Left ventricle myocardium inferior (tissue), 1 donor: ENCODE measurements at regions not wholly inside any gene's neighbourhood (a gene's known extent, or its start where the extent isn't known, plus 50 kb on each side); places are given as distances from the start of the nearest gene placed in this dataset.
"Not testable (repeated sequence)": the region's sequence is repeated elsewhere in the genome, so short reads cannot be mapped to it uniquely, and the experiment has no call there.

Experiments
- DNase-seq: peaks from one replicate; pipeline ENCODE4 v3.0.0-alpha.2; 2020
- H3K27ac ChIP-seq: fragments of 200-600 bp; replicated peaks from 2 replicates; pipeline ENCODE4 v1.8.0; 2021
- H3K27me3 ChIP-seq: fragments of 200-600 bp; 2 replicates; pipeline ENCODE4 v1.8.0; 2021; ENCODE audit warnings: low read depth
- H3K36me3 ChIP-seq: fragments of 200-600 bp; 2 replicates; pipeline ENCODE4 v1.8.0; 2021
- H3K4me1 ChIP-seq: fragments of 200-600 bp; 2 replicates; pipeline ENCODE4 v1.8.0; 2021
- H3K4me3 ChIP-seq: fragments of 200-600 bp; 2 replicates; pipeline ENCODE4 v1.8.0; 2021; ENCODE audit warnings: mild to moderate bottlenecking, moderate library complexity
- H3K9me3 ChIP-seq: fragments of 200-600 bp; replicated peaks from 2 replicates; pipeline ENCODE4 v1.8.0; 2021
- intact Hi-C: fragments of 100-400 bp; cut with micrococcal nuclease; formaldehyde crosslinking; loops from one replicate; pipeline ENCODE4 v1.11.0; 2022
- TF ChIP-seq, protein P1 (sequence below): fragments of 200-600 bp; IDR thresholded peaks from 2 replicates; pipeline ENCODE4 v1.8.0; 2021; ENCODE audit warnings: antibody characterized with exemption, mild to moderate bottlenecking, borderline replicate concordance
- donor health status: DM: no; HTN: yes; CAD: no; lungs with severe emphysema.

GRCh38 chr5:92543201-92543600 lies 1037.8 kb downstream of the NR2F1-AS1 start:
- H3K27me3 ChIP-seq = no peaks in the 10 kb centered on the region
- no peaks in the 10 kb centered on the region for H3K9me3 ChIP-seq
- H3K4me1 ChIP-seq = no peaks in the 10 kb centered on the region
- intact Hi-C loops = no loop called here
- TF ChIP-seq, protein P1, sequence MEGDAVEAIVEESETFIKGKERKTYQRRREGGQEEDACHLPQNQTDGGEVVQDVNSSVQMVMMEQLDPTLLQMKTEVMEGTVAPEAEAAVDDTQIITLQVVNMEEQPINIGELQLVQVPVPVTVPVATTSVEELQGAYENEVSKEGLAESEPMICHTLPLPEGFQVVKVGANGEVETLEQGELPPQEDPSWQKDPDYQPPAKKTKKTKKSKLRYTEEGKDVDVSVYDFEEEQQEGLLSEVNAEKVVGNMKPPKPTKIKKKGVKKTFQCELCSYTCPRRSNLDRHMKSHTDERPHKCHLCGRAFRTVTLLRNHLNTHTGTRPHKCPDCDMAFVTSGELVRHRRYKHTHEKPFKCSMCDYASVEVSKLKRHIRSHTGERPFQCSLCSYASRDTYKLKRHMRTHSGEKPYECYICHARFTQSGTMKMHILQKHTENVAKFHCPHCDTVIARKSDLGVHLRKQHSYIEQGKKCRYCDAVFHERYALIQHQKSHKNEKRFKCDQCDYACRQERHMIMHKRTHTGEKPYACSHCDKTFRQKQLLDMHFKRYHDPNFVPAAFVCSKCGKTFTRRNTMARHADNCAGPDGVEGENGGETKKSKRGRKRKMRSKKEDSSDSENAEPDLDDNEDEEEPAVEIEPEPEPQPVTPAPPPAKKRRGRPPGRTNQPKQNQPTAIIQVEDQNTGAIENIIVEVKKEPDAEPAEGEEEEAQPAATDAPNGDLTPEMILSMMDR = no peak
- DNase-seq = no peak
- no peak overlapping the region for H3K4me3 ChIP-seq
- H3K27ac ChIP-seq = no peak overlapping the region
- H3K36me3 ChIP-seq = no peaks in the 10 kb centered on the region

GRCh38 chr5:92542017-92542416 lies 1039.0 kb downstream of the NR2F1-AS1 start:
- H3K36me3 ChIP-seq, intact Hi-C loops: not testable (repeated sequence)

DNA sequence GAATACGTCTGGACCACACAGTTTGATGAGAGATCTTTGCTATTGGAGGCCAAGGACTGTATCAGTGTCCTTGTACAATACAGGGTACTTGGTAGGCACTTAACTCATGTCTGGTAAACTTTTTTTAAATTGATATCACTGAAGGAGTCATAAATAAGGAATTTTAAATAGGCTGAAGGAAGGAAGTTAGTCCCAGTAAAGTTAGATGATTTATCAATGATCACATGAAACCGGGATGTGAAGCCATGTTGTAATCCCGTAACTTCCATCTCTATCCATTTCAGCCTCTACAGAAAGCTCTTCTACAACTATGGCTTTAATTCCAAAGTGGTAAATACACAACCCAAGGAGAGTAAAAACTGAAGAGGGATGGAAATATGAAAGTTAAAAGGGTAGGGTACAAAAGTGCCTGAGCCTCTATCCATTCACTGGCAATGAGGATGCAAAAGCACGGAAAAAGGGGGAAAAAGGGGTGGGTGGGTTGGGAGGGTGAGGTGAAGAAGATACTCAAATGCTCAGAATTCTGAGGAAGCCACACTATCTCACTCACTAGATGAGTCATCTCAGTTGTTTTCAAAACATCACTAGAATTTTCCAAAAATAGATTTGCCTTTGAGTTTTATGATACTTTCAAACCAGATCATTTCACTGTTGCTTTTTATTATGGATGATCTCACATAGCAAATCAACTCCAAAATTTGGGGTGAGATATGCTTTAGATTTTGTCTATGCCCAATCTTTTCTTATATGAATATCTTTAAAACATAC lies 1053.5 kb downstream of the NR2F1-AS1 start:
- no peak for DNase-seq
- no peaks in the 10 kb centered on the region for H3K4me1 ChIP-seq
- H3K9me3 ChIP-seq = no peaks in the 10 kb centered on the region
- H3K27ac ChIP-seq = no peak overlapping the region
- H3K27me3 ChIP-seq = no peaks in the 10 kb centered on the region
- TF ChIP-seq, protein P1 = no peak
- intact Hi-C loops = no loop called here
- H3K4me3 ChIP-seq = no peak overlapping the region
- no peaks in the 10 kb centered on the region for H3K36me3 ChIP-seq

More at GRCh38 chr5:92542017-92542416, 1039.0 kb downstream of the NR2F1-AS1 start:
- not testable (repeated sequence) for H3K4me3 ChIP-seq, H3K4me1 ChIP-seq, H3K27me3 ChIP-seq, DNase-seq, H3K27ac ChIP-seq
- H3K9me3 ChIP-seq = peaks cover 11% of the 10 kb centered on the region

DNA sequence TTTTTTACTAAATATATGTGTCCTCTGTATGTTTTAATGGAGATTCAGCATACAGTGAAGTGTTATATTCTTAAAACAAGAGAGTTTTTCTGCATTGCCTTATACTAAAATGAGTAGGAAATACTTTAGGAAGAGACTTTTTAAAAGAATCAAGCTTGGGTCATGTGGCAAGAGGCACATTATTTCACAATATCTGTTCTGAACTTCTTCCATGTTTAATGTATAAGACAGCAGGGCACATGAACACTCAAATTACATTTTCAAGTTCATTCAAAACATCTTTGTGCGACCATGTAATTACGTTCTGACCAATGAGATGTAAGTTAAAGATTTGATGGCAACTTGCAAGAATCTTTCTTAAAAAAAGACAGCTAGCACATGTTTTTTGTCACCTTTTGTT lies 1055.9 kb downstream of the NR2F1-AS1 start:
- H3K27me3 ChIP-seq = no peaks in the 10 kb centered on the region
- no peak overlapping the region for H3K27ac ChIP-seq
- no peaks in the 10 kb centered on the region for H3K9me3 ChIP-seq
- H3K36me3 ChIP-seq = no peaks in the 10 kb centered on the region
- intact Hi-C loops = no loop called here
- H3K4me3 ChIP-seq = no peak overlapping the region
- DNase-seq = no peak
- H3K4me1 ChIP-seq = no peaks in the 10 kb centered on the region
- TF ChIP-seq, protein P1 = no peak

GRCh38 chr5:92519811-92520632 lies 1061.0 kb downstream of the NR2F1-AS1 start:
- no peak overlapping the region for H3K4me3 ChIP-seq
- H3K27ac ChIP-seq = no peak overlapping the region
- no peaks in the 10 kb centered on the region for H3K36me3 ChIP-seq
- DNase-seq = no peak
- no peaks in the 10 kb centered on the region for H3K9me3 ChIP-seq
- intact Hi-C loops = no loop called here
- peaks cover 4% of the 10 kb centered on the region for H3K4me1 ChIP-seq
- no peaks in the 10 kb centered on the region for H3K27me3 ChIP-seq
- TF ChIP-seq, protein P1 = no peak

DNA sequence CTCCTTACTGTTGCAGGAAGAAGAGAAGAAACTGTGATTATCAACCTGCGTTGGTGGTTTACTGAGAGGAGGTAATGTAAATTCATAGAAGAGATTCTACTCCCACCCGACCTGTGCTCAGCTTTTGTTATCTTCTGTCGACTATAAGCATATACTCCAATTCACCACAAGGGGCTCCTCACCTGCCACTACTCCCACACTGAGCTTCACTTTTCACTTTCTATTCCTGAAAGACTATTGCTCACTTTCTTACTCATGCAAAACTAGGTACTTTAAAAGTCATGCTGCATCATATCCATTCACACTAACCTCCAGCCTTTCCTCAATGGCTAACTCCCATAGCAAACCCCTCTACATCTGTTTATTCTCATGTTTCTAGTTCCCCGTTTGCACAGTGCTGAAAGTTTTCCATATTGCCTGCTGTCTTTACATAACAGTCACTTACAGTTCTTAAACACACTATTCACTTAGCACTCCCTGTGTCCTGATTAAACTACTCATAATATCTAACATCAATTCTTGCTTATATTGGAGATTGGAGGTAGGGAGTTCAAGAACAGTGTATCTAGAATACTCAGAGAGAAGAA lies 1062.6 kb downstream of the NR2F1-AS1 start:
- Histone ChIP-seq H3K36me3 (no peaks in the 10 kb centered on the region), H3K4me3 (no peak overlapping the region), H3K27me3 (no peaks in the 10 kb centered on the region), H3K27ac (no peak overlapping the region), H3K4me1 (peaks cover 4% of the 10 kb centered on the region), H3K9me3 (peaks cover 10% of the 10 kb centered on the region)
- TF ChIP-seq, protein P1 = peak; percentile 58
- intact Hi-C loops = no loop called here
- no peak for DNase-seq
